ENCODE measurements at regions not wholly inside any gene's neighbourhood (a gene's known extent, or its start where the extent isn't known, plus 50 kb on each side); places are given as distances from the start of the nearest gene placed in this dataset.

GRCh38 chr17:70642059-70642458 lies 472.7 kb downstream of the KCNJ2 start:
- no peaks in the 10 kb centered on the region for H3K27me3 Mint-ChIP-seq (ENCODE audit: insufficient read depth, low read depth, poor library complexity)
- ATAC-seq = no peak
- no peak overlapping the region for H3K4me3 ChIP-seq
- H3K4me1 Mint-ChIP-seq = peaks cover 24% of the 10 kb centered on the region
- H3K27ac ChIP-seq (ENCODE audit: low read depth) = no peak overlapping the region
- H4K20me1 ChIP-seq (replicated peaks; ENCODE audit: insufficient read depth) = no peaks in the 10 kb centered on the region
- 0 out of 3 replicates have a peak, but pooled peaks cover 3% of the 10 kb centered on the region for H3K36me3 Mint-ChIP-seq (ENCODE audit: low read depth)
- H3K27ac Mint-ChIP-seq = no peak overlapping the region
- H3K27me3 ChIP-seq (ENCODE audit: insufficient read depth) = no peaks in the 10 kb centered on the region
- no peak overlapping the region for H3K4me2 ChIP-seq
- H2AFZ ChIP-seq = no peak overlapping the region
- H3F3A ChIP-seq (replicated peaks; ENCODE audit: low read depth) = no peaks in the 10 kb centered on the region
- no peaks in the 10 kb centered on the region for H3K79me2 ChIP-seq (replicated peaks; ENCODE audit: insufficient read depth)
- DNase-seq (ENCODE audit: low spot score) = no peak
- peaks cover 21% of the 10 kb centered on the region for H3K4me1 ChIP-seq (ENCODE audit: insufficient read depth)
- H3K36me3 ChIP-seq (ENCODE audit: insufficient read depth) = no peaks in the 10 kb centered on the region
- H3K4me3 Mint-ChIP-seq = no peak overlapping the region
- TF ChIP-seq EZH2phosphoT487 (IDR thresholded peaks at IDR 0.05; ENCODE audit: unreplicated experiment) (no peak), NANOG (IDR thresholded peaks at IDR 0.05; ENCODE audit: borderline replicate concordance) (no peak), REST (IDR thresholded peaks at IDR 0.05; ENCODE audit: unreplicated experiment) (no peak), POLR2AphosphoS5 (IDR thresholded peaks at IDR 0.05; ENCODE audit: low read depth) (no peak)
- TF ChIP-seq, protein P1, sequence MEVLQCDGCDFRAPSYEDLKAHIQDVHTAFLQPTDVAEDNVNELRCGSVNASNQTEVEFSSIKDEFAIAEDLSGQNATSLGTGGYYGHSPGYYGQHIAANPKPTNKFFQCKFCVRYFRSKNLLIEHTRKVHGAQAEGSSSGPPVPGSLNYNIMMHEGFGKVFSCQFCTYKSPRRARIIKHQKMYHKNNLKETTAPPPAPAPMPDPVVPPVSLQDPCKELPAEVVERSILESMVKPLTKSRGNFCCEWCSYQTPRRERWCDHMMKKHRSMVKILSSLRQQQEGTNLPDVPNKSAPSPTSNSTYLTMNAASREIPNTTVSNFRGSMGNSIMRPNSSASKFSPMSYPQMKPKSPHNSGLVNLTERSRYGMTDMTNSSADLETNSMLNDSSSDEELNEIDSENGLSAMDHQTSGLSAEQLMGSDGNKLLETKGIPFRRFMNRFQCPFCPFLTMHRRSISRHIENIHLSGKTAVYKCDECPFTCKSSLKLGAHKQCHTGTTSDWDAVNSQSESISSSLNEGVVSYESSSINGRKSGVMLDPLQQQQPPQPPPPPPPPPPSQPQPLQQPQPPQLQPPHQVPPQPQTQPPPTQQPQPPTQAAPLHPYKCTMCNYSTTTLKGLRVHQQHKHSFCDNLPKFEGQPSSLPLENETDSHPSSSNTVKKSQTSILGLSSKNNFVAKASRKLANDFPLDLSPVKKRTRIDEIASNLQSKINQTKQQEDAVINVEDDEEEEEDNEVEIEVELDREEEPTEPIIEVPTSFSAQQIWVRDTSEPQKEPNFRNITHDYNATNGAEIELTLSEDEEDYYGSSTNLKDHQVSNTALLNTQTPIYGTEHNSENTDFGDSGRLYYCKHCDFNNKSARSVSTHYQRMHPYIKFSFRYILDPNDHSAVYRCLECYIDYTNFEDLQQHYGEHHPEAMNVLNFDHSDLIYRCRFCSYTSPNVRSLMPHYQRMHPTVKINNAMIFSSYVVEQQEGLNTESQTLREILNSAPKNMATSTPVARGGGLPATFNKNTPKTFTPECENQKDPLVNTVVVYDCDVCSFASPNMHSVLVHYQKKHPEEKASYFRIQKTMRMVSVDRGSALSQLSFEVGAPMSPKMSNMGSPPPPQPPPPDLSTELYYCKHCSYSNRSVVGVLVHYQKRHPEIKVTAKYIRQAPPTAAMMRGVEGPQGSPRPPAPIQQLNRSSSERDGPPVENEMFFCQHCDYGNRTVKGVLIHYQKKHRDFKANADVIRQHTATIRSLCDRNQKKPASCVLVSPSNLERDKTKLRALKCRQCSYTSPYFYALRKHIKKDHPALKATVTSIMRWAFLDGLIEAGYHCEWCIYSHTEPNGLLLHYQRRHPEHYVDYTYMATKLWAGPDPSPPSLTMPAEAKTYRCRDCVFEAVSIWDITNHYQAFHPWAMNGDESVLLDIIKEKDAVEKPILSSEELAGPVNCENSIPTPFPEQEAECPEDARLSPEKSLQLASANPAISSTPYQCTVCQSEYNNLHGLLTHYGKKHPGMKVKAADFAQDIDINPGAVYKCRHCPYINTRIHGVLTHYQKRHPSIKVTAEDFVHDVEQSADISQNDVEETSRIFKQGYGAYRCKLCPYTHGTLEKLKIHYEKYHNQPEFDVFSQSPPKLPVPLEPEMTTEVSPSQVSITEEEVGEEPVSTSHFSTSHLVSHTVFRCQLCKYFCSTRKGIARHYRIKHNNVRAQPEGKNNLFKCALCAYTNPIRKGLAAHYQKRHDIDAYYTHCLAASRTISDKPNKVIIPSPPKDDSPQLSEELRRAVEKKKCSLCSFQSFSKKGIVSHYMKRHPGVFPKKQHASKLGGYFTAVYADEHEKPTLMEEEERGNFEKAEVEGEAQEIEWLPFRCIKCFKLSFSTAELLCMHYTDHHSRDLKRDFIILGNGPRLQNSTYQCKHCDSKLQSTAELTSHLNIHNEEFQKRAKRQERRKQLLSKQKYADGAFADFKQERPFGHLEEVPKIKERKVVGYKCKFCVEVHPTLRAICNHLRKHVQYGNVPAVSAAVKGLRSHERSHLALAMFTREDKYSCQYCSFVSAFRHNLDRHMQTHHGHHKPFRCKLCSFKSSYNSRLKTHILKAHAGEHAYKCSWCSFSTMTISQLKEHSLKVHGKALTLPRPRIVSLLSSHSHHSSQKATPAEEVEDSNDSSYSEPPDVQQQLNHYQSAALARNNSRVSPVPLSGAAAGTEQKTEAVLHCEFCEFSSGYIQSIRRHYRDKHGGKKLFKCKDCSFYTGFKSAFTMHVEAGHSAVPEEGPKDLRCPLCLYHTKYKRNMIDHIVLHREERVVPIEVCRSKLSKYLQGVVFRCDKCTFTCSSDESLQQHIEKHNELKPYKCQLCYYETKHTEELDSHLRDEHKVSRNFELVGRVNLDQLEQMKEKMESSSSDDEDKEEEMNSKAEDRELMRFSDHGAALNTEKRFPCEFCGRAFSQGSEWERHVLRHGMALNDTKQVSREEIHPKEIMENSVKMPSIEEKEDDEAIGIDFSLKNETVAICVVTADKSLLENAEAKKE (CRISPR knock-in tag; IDR thresholded peaks at IDR 0.05) = no peak
- TF ChIP-seq, protein P2, sequence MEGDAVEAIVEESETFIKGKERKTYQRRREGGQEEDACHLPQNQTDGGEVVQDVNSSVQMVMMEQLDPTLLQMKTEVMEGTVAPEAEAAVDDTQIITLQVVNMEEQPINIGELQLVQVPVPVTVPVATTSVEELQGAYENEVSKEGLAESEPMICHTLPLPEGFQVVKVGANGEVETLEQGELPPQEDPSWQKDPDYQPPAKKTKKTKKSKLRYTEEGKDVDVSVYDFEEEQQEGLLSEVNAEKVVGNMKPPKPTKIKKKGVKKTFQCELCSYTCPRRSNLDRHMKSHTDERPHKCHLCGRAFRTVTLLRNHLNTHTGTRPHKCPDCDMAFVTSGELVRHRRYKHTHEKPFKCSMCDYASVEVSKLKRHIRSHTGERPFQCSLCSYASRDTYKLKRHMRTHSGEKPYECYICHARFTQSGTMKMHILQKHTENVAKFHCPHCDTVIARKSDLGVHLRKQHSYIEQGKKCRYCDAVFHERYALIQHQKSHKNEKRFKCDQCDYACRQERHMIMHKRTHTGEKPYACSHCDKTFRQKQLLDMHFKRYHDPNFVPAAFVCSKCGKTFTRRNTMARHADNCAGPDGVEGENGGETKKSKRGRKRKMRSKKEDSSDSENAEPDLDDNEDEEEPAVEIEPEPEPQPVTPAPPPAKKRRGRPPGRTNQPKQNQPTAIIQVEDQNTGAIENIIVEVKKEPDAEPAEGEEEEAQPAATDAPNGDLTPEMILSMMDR (conservative IDR thresholded peaks at IDR 0.05; ENCODE audit: low read depth in 2 of 2) = no peak
- peaks cover 6% of the 10 kb centered on the region; the same call in 2 of the 3 replicates for H3K9me3 Mint-ChIP-seq
- H3K9me2 ChIP-seq (ENCODE audit: insufficient read depth) = no peaks in the 10 kb centered on the region

Measured in GM23338 (cell line).